Spleen (tissue), 7 donors: ENCODE measurements at regions not wholly inside any gene's neighbourhood (a gene's known extent, or its start where the extent isn't known, plus 50 kb on each side); places are given as distances from the start of the nearest gene placed in this dataset.

Experiments used
- CTCF ChIP-seq, 11 experiments: fragments of 200-600 bp in 7 of 11; fragments of 450-650 bp in 4 of 11; sonication (generic) in 4 of 11; IDR thresholded peaks in 8 of 11; conservative IDR thresholded peaks in 3 of 11; 1 replicate in 7 of 11; 2 replicates in 4 of 11; pipeline versions ENCODE4 v1.4.0 to v1.8.0; 2016 to 2021; ENCODE audit warnings: antibody characterized with exemption in 11 of 11, inconsistent platforms in 4 of 11, mild to moderate bottlenecking in 1 of 11
- POLR2A ChIP-seq, 3 donors: fragments of 450-650 bp; IDR thresholded peaks; one replicate each; pipeline ENCODE4 v1.5.1; 2017; ENCODE audit warnings: antibody characterized with exemption in 3 of 3, mild to moderate bottlenecking in 1 of 3
- POLR2AphosphoS5 ChIP-seq, 3 donors: sonication (generic); formaldehyde crosslinking; IDR thresholded peaks; one replicate each; pipeline ENCODE4 v1.5.1; 2017; ENCODE audit warnings: antibody characterized with exemption in 3 of 3
- donor health status: DM: no; HTN: no; CAD: no; lungs with moderate emphysema.
- donor health status: DM: no; HTN: no; CAD: no.
- donor health status: DM: no; HTN: no; CAD: no.

- TF ChIP-seq POLR2A (IDR thresholded peaks at IDR 0.05): no peak
- TF ChIP-seq CTCF (IDR thresholded peaks at IDR 0.05 in 8 of 11, conservative IDR thresholded peaks at IDR 0.05 in 3 of 11): no peak
- TF ChIP-seq POLR2AphosphoS5 (IDR thresholded peaks at IDR 0.05): no peak
Measured at GRCh38 chr1:193519922-193520321, 333.5 kb upstream of the B3GALT2 start.
